Activated CD4-positive, alpha-beta T cell treated with anti-CD3 and anti-CD28 coated beads, Interleukin-2, amount 50 U/mL, for 16 hours (primary cell): ENCODE measurements at regions not wholly inside any gene's neighbourhood (a gene's known extent, or its start where the extent isn't known, plus 50 kb on each side); places are given as distances from the start of the nearest gene placed in this dataset.

Source experiments
- DNase-seq: peaks from one replicate; pipeline ENCODE4 v3.0.0-alpha.2; 2020

DNA sequence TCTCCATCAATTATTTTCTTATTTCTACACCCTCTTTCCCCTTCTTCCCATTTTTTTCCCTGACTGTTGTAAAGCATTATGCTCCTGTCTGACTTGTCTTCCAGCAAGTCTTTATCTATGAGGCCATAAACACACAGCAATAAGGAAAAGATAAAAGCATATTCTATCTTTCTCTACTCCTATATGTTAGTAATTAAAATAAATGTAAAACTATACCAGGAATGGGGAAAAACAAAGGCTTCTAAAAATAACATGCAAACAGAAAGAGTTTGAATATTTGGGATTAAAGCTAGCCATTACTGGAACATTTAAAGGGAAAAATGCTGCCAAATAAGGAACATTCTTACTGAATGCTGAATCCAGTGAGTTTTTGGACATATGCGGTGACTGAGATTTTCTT, 471.7 kb upstream of the HS3ST1 start:
- DNase-seq = no peak

DNA sequence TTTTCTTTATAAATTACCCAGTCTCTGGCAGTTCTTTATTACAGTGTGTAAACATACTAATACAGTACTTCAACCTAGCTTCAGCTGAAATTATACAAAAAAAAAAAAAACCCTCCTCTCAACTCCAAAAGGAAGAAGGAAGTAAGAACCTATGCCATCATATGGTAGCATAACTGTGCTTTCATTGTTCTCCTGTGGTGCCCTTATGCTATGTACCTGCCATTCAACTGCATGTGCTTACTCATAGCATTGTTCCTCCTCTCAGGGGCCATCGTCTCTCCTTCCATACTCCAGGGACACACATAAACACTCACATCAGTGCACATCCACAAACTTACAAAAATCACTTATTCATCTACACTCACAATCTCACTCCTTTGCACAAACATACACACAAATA, 470.1 kb upstream of the HS3ST1 start:
- no peak for DNase-seq

DNA sequence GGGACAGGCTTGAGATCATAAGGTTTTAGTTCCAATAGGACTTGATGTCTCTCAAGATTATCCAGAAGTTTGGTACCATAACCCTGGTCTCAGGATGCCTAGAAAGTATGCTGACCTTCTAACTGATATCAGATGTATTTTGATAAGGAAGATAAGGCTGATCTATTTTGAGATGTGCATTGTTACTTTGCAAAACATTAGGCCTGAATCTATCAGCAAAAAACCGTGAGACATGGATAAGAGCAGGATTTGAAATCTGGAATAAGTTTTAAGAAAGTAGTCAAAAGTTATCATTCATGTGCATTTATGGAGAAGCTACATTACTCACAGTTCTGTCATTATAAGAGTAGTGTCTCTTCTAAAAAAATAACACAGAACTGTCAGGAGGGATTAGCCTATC, 467.1 kb upstream of the HS3ST1 start:
- no peak for DNase-seq

DNA sequence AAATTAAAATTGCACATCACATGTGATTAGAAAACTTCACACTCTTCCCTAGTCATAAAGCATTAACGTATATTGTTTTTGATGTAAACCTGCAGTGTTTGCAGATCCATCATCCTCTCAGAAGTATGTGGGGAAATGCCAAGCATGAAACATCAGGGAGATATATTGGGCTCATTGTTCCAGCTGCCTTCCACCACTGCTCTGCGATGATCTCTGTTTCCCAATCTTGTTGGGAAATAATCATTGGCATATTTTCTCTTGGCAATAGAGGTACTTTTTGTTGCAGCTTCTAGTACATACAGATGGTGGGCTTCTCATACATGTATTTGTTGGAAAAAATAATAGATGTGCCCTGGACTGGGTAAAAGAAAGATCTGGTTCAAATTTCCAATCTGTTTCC, 466.3 kb upstream of the HS3ST1 start:
- no peak for DNase-seq

DNA sequence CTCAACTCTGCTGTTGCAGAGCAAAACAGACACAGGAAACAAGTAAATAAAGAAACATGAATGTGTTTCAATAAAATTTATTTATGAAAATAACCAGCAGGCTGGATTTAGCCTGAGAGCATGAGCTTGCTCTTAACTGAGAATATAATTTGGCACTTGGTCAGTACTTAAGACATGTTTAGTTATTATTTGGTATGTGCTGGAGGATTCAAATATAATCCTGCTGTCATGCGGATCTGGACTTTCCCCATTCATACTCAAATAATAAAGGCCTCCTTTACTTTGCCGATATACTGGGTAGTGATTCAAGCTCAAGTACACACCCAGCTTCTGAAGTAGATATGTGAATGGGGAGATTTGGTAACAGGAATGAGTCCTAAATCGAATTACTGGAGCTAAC, 465.5 kb upstream of the HS3ST1 start:
- no peak for DNase-seq

GRCh38 chr4:11889099-11889498, 460.4 kb upstream of the HS3ST1 start:
- DNase-seq = no peak

- DNase-seq = no peak
Measured at GRCh38 chr4:11881947-11882346, 453.3 kb upstream of the HS3ST1 start.

DNA sequence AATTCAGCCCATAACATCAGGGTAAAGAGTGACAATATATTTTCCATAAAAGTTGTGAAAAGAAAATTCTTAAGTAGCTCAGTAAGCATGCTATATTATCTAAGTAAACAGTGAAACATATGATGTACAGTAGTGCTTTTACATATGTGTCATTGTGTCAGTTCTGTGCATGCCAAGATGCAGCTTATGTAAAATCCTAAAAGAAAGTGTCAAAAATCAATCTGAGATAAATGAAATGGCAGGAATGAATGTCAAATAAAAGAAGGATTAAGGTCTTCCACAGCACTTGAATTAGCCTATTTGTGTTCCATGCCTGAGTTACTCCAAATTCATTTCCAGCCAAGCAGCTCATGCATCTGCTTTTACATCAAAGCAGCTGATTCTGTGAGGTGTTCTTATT, 452.7 kb upstream of the HS3ST1 start:
- DNase-seq = no peak

DNA sequence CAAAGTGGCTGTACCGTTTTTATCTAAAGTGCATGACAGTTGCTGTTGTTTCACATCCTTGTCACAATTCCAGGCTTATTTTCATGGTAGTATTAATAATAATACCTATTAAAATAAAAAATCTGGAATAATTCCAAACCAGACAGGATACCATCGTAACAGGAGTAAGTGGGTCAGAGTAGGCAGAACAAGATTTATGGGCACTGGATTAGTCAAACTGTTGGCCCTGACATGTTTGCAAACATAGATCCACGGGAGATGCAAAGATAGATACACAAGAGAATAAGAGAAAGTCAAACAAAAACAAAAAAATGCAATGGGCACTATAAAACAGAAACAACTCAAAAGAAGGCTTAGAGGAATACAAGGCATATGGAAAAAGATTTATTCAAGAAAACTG, 449.5 kb upstream of the HS3ST1 start:
- no peak for DNase-seq

- no peak for DNase-seq
Measured at GRCh38 chr4:11876104-11876503, 447.4 kb upstream of the HS3ST1 start.

- DNase-seq = no peak
Measured at GRCh38 chr4:11869191-11869870, 440.6 kb upstream of the HS3ST1 start.

DNA sequence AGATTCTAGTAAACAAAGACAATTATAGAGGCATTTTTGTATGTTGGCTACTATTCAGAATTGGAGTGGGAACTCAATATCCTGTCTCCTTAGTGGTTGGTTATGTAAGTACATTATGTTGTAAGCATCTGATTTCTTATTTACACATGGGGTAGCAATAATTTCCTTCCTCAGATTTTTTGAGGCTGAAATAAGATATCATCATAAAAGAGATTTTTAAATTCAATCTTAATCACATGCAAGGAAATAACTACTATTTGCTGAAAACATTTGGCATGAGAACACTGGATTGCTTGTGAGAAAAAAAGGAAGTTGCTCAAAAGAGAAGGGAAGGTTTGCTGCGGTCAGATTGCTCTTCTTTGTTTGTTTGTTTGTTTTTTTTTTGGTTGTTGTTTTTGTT, 437.7 kb upstream of the HS3ST1 start:
- no peak for DNase-seq

GRCh38 chr4:11860996-11861395, 432.3 kb upstream of the HS3ST1 start:
- no peak for DNase-seq

DNA sequence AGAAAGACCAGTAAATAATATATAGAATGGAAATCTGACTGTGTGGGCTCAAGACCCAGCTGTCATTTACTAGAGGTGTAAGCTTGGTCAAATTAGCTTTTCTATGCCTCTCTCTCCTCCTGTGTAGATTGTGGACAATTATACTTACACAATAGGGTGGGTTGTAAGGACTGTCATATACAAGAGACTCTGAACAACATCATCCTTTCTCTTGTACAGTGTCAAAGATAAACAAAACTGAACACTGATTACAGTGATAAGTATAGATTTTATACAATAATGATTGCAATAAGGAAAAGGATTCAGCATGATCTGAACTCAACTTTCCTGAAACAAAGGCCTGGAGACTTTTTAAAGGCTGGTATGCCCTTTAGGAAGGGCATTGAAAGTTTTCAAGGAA, 429.2 kb upstream of the HS3ST1 start:
- no peak for DNase-seq

GRCh38 chr4:11847167-11847566, 418.5 kb upstream of the HS3ST1 start:
- no peak for DNase-seq

DNA sequence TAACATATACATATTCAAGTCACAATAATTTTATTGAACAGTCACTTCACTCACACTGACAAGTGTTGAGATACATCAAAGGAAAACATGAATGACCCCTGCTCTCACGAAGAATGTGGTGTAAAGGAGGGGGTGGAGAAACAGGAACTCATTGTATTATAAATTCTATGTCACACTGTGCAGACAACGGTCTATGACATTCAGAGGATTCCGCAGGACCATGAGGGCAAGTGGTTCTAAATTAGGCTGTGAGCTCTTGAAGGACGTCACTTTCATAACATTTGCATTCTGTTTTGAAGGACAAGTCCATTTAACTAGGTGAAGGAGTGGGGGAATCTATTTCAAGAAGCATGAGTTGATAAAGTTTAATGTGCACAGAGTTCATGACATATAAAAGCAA, 415.2 kb upstream of the HS3ST1 start:
- no peak for DNase-seq

DNA sequence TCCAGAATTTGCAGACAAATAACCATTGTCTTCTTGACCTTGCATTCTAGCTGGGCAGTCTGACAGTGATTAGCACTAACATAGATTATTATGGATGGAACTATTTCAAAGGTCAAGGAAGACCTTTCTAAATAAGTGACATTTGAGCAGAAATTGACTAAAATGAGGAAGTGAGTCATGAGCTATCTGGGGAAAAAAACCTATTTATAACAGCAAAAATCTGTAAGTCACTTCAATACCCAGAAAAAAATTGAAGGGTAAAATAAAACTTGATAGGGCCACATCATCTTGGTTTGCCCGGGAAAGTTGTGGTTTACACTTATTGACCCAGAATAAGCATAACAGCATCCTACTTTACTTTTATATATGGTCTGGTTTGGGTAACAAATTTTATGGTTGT, 414.6 kb upstream of the HS3ST1 start:
- no peak for DNase-seq

DNA sequence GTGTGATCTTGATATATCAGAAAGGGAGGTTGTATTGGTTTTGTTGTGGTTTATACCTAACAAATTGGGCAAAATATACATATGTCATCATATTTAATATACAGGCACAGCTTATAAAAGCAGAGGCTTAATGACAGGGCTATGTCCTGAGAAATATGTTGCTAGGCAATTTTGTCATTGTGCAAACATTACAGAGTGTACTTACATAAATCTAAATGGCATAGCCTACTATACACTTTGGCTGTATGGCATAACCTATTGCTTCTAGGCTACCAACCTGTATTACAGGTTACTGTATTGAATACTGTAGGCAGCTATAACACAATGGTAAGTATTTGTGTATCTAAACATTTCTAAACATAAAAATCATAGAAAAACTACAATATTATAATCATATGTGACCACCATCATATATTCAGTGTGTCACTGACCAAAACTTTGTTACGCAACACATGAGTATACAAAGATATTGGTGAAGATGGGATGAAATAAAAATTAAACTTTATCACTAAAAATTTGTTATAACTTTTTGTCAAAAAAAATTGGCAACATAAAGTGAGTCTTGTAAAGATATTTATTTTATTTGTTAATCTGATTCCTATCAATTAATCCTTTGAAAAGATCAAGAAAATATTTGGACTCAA, 414.0 kb upstream of the HS3ST1 start:
- DNase-seq = no peak

DNA sequence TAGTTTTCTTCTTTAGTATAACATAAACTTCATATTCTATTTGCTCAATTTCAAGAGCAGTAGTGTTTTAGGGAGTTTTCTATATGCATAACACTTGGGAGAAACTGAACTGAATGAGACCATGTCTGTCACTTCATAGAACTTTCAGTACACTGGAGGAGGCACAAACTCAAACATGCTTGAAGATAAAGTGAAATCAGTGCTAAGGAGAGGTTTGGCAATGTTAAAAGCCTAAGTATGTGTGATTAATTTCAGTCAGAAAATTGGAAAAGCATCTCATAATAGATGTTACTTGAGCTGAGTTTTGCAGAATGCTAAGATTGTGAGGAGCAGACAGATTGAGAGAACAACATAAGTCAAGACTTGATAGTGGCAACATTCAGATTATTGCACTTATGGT, 411.2 kb upstream of the HS3ST1 start:
- DNase-seq = no peak

DNA sequence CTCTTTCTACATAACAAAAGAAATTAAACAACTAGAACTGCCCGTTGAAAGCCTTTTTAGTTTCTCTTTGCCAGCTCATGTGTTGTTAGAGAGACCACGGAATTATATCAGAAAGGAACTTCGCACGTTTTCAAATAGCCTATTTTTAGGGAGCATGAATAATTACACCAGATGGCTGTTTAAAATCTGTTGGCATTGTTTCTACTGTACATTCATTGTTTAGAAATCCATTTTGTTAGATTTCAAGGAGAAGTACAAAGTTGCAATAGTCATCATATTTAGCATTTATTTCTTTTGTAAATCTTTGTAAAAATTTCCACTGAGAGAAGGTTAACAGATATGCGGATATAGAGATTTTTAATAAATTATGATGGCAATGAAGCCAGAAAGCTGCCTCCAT, 403.0 kb upstream of the HS3ST1 start:
- DNase-seq = no peak

- DNase-seq = no peak
Measured at GRCh38 chr4:11824566-11824965, 395.9 kb upstream of the HS3ST1 start.

DNA sequence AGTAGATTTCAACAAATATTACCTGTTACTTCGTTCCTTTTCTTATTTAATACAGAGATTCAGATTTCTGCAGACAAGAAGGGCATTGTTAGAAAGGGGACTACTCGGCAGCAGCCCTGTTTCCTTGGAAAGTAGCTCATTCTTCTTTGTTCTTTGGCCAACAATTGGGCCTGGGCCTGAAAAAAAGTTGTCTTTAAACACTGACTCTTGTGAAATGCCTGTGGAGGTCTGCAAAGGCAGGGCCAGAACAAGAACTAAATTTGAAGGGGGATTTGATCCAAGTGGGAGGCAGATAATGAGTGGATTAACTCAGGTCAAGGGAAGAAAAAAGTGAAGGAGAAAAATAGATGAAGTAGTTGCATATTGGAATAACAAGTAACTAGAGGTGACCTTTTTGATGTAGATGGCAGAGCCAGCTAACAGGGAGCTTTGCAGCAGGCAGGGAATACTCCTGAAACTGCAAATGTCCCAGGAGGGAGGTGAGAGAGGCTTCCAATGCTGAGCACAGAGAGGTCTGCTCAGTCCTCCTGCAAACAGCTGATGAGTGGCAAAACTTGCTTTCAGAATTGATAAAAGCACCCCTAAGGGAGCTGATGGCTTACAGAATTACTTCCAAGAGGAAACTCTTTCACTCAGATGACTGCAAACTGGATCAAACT, 393.2 kb upstream of the HS3ST1 start:
- no peak for DNase-seq

DNA sequence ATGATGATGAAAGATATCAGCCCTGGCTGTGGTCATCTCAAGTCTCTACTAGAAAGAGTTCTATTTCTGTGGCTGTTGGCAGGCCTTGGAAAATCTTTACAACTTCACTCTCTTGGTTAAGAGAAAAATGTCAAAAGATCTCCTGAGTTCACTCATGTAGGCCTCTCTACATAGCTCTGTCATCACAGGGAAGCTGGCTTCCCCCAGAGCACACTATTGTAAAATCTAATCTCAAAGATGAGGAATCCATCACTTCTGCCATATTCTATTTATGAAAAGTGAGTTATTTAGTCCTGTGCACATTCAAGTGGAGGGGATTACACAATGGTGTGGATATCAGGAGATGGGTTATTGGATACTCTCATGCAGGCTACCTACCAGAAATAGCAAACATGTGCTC, 388.4 kb upstream of the HS3ST1 start:
- no peak for DNase-seq

DNA sequence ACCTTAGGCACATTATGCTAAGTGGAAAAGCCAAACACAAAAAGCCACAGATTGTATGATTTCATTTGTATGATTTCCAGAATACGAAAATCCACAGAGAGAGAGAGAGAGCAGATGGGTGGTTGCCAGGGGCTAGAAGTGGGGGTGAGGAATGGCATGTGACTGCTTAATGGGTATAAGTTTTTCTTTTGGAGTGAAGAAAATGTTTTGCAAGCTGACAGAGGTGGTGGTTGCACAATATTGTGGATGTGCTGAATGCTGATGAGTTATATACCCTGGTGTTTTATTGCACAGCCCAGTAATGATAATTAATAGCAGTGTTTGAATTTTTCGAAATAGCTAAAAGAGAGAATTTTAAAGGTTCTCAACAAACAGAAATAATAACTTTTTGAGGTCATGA, 386.1 kb upstream of the HS3ST1 start:
- no peak for DNase-seq
